ENCODE measurements at regions not wholly inside any gene's neighbourhood (a gene's known extent, or its start where the extent isn't known, plus 50 kb on each side); places are given as distances from the start of the nearest gene placed in this dataset.

DNA sequence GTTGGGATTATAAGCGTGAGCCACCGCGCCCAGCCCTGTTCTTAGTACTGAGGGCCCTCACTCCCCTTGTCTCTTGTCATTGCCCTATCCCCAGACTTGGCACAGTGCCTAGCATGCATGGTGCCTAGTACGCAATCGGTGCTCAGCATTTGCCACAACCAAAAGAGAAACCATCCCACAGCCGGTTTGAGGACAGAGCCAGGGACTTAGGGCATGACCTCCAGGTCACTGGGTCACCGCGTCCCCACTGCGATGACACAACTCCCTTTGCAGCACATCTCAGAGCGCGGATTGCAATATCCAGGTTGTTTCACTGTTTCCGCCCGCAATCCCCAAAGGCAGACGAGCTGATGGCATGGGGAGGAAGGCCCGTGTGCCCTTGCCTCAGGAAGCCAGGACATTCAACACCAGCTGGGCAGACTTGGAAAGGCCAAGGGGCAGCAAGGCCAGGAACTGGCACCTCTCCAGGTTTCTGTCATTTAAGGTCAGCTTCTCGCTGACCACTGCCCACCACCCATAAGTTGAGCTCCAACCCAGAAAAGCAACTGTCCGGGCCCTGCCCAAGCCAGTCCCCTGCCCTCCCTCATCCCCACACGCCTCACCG lies 274.5 kb downstream of the MRTFB start:
- TF ChIP-seq ELF4 (IDR thresholded peaks at IDR 0.05) (no peak), FOXK2 (IDR thresholded peaks at IDR 0.05) (no peak), FOXA1 (IDR thresholded peaks at IDR 0.05) (no peak), SUZ12 (IDR thresholded peaks at IDR 0.05) (no peak), SP1 (IDR thresholded peaks at IDR 0.05) (no peak), CTBP1 (IDR thresholded peaks at IDR 0.05; ENCODE audit: borderline replicate concordance) (no peak), TARDBP (IDR thresholded peaks at IDR 0.05) (no peak)

Measured in HEK293T (cell line).